ENCODE measurements at regions not wholly inside any gene's neighbourhood (a gene's known extent, or its start where the extent isn't known, plus 50 kb on each side); places are given as distances from the start of the nearest gene placed in this dataset.

- Histone ChIP-seq H3K27me3 (ENCODE audit: control insufficient read depth in 4 of 4, insufficient read depth in 4 of 4, low read length in 3 of 4) (no peaks in the 10 kb centered on the region), H3K27ac (ENCODE audit: low read depth in 1 of 2, low read length in 2 of 2) (peak overlapping the region in 1 of 2 donors; percentile 66), H3K9ac (ENCODE audit: low read depth in 1 of 2, low read length in 2 of 2) (peak overlapping the region in 1 of 2 donors; percentile 13), H3K9me3 (ENCODE audit: control insufficient read depth in 4 of 4, low read length in 3 of 4) (no peaks in the 10 kb centered on the region), H3K4me3 (ENCODE audit: low read depth in 1 of 3, low read length in 3 of 3) (no peak overlapping the region), H3K4me1 (ENCODE audit: control insufficient read depth in 4 of 4, insufficient read depth in 4 of 4, low read length in 3 of 4) (peaks cover 2 to 16% (median 6%) of the 10 kb centered on the region in 4 donors), H3K36me3 (ENCODE audit: control insufficient read depth in 4 of 4, insufficient read depth in 3 of 4, low read depth in 1 of 4, low read length in 3 of 4) (no peaks in the 10 kb centered on the region)
- no peak for DNase-seq (ENCODE audit: low spot score)
- TF ChIP-seq, protein P1, sequence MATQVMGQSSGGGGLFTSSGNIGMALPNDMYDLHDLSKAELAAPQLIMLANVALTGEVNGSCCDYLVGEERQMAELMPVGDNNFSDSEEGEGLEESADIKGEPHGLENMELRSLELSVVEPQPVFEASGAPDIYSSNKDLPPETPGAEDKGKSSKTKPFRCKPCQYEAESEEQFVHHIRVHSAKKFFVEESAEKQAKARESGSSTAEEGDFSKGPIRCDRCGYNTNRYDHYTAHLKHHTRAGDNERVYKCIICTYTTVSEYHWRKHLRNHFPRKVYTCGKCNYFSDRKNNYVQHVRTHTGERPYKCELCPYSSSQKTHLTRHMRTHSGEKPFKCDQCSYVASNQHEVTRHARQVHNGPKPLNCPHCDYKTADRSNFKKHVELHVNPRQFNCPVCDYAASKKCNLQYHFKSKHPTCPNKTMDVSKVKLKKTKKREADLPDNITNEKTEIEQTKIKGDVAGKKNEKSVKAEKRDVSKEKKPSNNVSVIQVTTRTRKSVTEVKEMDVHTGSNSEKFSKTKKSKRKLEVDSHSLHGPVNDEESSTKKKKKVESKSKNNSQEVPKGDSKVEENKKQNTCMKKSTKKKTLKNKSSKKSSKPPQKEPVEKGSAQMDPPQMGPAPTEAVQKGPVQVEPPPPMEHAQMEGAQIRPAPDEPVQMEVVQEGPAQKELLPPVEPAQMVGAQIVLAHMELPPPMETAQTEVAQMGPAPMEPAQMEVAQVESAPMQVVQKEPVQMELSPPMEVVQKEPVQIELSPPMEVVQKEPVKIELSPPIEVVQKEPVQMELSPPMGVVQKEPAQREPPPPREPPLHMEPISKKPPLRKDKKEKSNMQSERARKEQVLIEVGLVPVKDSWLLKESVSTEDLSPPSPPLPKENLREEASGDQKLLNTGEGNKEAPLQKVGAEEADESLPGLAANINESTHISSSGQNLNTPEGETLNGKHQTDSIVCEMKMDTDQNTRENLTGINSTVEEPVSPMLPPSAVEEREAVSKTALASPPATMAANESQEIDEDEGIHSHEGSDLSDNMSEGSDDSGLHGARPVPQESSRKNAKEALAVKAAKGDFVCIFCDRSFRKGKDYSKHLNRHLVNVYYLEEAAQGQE (IDR thresholded peaks at IDR 0.05): no peak
- TF ChIP-seq, protein P2, sequence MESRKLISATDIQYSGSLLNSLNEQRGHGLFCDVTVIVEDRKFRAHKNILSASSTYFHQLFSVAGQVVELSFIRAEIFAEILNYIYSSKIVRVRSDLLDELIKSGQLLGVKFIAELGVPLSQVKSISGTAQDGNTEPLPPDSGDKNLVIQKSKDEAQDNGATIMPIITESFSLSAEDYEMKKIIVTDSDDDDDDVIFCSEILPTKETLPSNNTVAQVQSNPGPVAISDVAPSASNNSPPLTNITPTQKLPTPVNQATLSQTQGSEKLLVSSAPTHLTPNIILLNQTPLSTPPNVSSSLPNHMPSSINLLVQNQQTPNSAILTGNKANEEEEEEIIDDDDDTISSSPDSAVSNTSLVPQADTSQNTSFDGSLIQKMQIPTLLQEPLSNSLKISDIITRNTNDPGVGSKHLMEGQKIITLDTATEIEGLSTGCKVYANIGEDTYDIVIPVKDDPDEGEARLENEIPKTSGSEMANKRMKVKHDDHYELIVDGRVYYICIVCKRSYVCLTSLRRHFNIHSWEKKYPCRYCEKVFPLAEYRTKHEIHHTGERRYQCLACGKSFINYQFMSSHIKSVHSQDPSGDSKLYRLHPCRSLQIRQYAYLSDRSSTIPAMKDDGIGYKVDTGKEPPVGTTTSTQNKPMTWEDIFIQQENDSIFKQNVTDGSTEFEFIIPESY (IDR thresholded peaks at IDR 0.05): peak; percentile 40
- TF ChIP-seq RXRA (IDR thresholded peaks at IDR 0.05): peak; percentile 91
- peak; percentile 83 to 90 for TF ChIP-seq HNF4A (conservative IDR thresholded peaks at IDR 0.05)
- TF ChIP-seq SP1 (IDR thresholded peaks at IDR 0.05): peak; percentile 96
- TF ChIP-seq FOXA2 (IDR thresholded peaks at IDR 0.05): peak; percentile 27
- no peak for TF ChIP-seq FOXA1 (IDR thresholded peaks at IDR 0.05)
- no peak for TF ChIP-seq ATF3 (IDR thresholded peaks at IDR 0.05)
- TF ChIP-seq, protein P3, sequence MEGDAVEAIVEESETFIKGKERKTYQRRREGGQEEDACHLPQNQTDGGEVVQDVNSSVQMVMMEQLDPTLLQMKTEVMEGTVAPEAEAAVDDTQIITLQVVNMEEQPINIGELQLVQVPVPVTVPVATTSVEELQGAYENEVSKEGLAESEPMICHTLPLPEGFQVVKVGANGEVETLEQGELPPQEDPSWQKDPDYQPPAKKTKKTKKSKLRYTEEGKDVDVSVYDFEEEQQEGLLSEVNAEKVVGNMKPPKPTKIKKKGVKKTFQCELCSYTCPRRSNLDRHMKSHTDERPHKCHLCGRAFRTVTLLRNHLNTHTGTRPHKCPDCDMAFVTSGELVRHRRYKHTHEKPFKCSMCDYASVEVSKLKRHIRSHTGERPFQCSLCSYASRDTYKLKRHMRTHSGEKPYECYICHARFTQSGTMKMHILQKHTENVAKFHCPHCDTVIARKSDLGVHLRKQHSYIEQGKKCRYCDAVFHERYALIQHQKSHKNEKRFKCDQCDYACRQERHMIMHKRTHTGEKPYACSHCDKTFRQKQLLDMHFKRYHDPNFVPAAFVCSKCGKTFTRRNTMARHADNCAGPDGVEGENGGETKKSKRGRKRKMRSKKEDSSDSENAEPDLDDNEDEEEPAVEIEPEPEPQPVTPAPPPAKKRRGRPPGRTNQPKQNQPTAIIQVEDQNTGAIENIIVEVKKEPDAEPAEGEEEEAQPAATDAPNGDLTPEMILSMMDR (IDR thresholded peaks at IDR 0.05; ENCODE audit: low read depth, low read length, missing input control): no peak
- no peak for TF ChIP-seq GABPA (IDR thresholded peaks at IDR 0.05 in 1 of 2, conservative IDR thresholded peaks at IDR 0.05 in 1 of 2)
- no peak for TF ChIP-seq EGR1 (IDR thresholded peaks at IDR 0.05; ENCODE audit: low read depth in 2 of 2)
- TF ChIP-seq HNF4G (IDR thresholded peaks at IDR 0.05): peak; percentile 72
- TF ChIP-seq YY1 (IDR thresholded peaks at IDR 0.05): peak; percentile 60
- peak; percentile 24 for TF ChIP-seq TAF1 (conservative IDR thresholded peaks at IDR 0.05)
- peak; percentile 75 to 76 for TF ChIP-seq JUND (IDR thresholded peaks at IDR 0.05)
- TF ChIP-seq RAD21 (IDR thresholded peaks at IDR 0.05): peak; percentile 29 to 57
- peak; percentile 71 for TF ChIP-seq MAX (IDR thresholded peaks at IDR 0.05)
- peak; percentile 79 for TF ChIP-seq NR2F2 (IDR thresholded peaks at IDR 0.05)
- WGBS: 37% methylated on average over 4 of the region's 4 CpGs
Observed at GRCh38 chr2:128534688-128535392, 216.2 kb upstream of the HS6ST1 start.

Measured in liver (tissue), 8 donors.